ENCODE measurements at regions not wholly inside any gene's neighbourhood (a gene's known extent, or its start where the extent isn't known, plus 50 kb on each side); places are given as distances from the start of the nearest gene placed in this dataset.

DNA sequence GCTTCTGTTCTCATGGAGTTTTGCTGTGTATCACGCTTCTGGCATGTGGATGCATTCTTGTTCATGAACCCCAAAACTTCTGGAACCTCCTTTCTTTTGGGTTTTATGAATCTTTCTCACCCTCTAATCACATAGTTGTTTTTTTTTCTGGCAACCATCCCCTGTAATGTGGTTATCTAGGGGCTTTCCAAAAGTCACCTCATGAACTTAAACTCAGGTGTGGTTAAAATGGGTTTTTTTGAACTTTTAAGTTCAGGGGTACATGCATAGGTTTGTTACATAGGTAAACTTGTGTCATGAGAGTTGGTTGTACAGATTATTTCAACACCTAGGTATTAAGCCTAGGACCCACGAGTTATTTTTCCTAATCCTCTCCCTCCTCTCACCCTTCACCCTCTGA, 1099.4 kb upstream of the SLIT2 start:
- TF ChIP-seq, protein P1, sequence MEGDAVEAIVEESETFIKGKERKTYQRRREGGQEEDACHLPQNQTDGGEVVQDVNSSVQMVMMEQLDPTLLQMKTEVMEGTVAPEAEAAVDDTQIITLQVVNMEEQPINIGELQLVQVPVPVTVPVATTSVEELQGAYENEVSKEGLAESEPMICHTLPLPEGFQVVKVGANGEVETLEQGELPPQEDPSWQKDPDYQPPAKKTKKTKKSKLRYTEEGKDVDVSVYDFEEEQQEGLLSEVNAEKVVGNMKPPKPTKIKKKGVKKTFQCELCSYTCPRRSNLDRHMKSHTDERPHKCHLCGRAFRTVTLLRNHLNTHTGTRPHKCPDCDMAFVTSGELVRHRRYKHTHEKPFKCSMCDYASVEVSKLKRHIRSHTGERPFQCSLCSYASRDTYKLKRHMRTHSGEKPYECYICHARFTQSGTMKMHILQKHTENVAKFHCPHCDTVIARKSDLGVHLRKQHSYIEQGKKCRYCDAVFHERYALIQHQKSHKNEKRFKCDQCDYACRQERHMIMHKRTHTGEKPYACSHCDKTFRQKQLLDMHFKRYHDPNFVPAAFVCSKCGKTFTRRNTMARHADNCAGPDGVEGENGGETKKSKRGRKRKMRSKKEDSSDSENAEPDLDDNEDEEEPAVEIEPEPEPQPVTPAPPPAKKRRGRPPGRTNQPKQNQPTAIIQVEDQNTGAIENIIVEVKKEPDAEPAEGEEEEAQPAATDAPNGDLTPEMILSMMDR (IDR thresholded peaks at IDR 0.05 in 8 of 11, conservative IDR thresholded peaks at IDR 0.05 in 3 of 11): no peak
- TF ChIP-seq POLR2A (IDR thresholded peaks at IDR 0.05) (no peak), POLR2AphosphoS5 (IDR thresholded peaks at IDR 0.05) (no peak)
